ENCODE measurements at regions not wholly inside any gene's neighbourhood (a gene's known extent, or its start where the extent isn't known, plus 50 kb on each side); places are given as distances from the start of the nearest gene placed in this dataset.

DNA sequence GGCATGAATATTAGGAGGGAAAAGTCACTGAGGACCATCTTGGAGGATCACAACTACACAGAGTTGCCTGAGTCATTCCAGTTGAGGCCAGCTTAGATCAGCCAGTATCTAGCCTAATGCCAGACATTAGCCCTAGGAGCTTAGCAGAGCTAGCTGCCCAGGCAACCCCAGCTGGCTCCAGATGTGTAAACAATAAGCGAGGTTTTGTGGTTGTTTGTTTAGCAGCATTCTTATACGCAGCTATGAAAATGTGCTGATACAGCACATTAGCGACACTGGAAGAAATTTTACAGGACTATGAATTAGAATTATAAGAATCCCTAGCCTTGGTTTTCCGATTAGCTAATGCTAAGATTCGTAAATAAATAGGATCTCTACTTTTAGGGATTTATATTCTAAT lies 59.3 kb downstream of the BTBD3 start:
- Histone ChIP-seq H3K9ac (ENCODE audit: low read length) (no peak overlapping the region), H3K4me1 (ENCODE audit: insufficient read depth, low read length) (no peaks in the 10 kb centered on the region), H3K27me3 (ENCODE audit: control insufficient read depth in 1 of 2, insufficient read depth in 2 of 2, low read length in 2 of 2) (no peaks in the 10 kb centered on the region), H3K4me3 (ENCODE audit: low read depth in 1 of 2, low read length in 2 of 2) (no peak overlapping the region), H3K27ac (ENCODE audit: low read depth, low read length) (no peak overlapping the region), H3K9me3 (ENCODE audit: low read length) (no peaks in the 10 kb centered on the region), H3K36me3 (ENCODE audit: insufficient read depth, low read length) (no peaks in the 10 kb centered on the region)

DNA sequence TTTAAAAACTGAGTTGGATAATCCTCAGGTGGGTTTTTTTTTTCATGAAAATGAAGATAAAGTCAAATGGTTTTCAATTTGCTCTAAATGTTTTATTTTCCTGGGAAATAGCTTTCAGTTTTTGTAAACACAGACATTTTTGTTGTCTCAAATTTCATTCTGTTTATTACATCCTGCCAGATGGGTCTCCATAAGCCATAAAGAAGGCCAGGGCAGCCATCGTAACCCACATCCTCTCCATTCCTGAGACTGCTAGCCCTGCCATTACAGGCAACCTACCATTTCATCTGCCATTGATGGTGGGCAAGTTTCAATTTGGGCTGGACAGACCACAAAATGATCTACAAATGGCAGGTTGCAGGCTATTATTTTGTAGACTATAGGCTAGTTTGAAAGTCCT lies 60.8 kb downstream of the BTBD3 start:
- no peaks in the 10 kb centered on the region for H3K9me3 ChIP-seq (ENCODE audit: low read length)
- no peak overlapping the region for H3K9ac ChIP-seq (ENCODE audit: low read length)
- no peak overlapping the region for H3K4me3 ChIP-seq (ENCODE audit: low read depth in 1 of 2, low read length in 2 of 2)
- no peaks in the 10 kb centered on the region for H3K4me1 ChIP-seq (ENCODE audit: insufficient read depth, low read length)
- no peaks in the 10 kb centered on the region for H3K27me3 ChIP-seq (ENCODE audit: control insufficient read depth in 1 of 2, insufficient read depth in 2 of 2, low read length in 2 of 2)
- H3K36me3 ChIP-seq (ENCODE audit: insufficient read depth, low read length), result no peaks in the 10 kb centered on the region
- no peak overlapping the region for H3K27ac ChIP-seq (ENCODE audit: low read depth, low read length)

DNA sequence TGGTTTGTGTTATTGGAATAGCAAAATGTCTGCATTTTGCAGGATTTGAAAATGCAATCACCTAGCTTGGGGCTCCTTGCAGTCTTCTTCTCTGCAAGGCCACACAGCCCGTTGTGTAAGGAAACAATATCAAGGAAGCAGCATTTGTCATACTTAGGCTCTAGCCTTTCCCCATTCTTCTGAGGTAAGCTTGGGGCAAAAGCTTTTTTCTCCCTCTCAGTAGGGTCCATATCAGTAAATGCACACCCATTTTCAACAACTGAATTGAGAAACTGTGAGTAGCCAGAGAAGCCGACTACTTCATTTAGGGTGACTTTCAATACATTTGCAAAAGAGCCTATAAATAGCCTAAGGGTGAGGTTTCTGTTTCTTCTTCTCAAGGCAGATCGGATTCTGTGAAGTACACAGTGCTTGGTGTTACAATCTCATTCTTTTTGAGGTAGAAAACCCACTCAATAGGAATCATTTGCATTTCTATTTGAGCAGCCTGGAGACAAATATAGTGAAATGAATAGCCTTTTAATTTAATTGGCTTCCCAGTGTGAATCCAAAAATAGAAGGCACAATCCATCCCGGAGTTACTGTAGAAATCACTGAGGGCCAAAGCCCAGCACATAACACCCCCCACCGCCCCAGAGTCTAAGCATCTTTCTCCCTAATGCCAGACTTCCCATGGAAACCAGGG lies 61.8 kb downstream of the BTBD3 start:
- Histone ChIP-seq H3K4me1 (ENCODE audit: insufficient read depth, low read length) (no peaks in the 10 kb centered on the region), H3K27me3 (ENCODE audit: control insufficient read depth in 1 of 2, insufficient read depth in 2 of 2, low read length in 2 of 2) (no peaks in the 10 kb centered on the region), H3K9ac (ENCODE audit: low read length) (no peak overlapping the region), H3K4me3 (ENCODE audit: low read depth in 1 of 2, low read length in 2 of 2) (no peak overlapping the region), H3K27ac (ENCODE audit: low read depth, low read length) (no peak overlapping the region), H3K36me3 (ENCODE audit: insufficient read depth, low read length) (no peaks in the 10 kb centered on the region), H3K9me3 (ENCODE audit: low read length) (no peaks in the 10 kb centered on the region)

DNA sequence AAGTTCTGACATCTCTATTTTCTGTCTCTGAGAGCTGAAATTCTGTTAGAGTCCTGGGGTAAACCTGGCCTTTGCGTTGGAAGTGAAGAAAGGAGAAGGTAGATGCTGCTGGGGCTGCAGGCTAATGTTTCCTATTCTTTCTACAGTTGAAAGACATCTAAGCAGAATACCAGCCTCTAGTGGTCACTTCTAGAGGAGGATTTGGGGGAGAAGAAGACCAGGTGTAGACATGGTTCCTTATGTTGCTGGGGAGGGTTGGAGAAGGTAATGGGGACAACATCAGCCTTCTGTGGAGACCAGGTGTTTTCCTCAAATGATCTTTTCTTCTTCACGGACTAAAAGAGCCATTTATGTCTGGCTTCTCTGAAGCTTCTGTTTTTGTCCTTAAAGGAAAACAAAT lies 62.6 kb downstream of the BTBD3 start:
- Histone ChIP-seq H3K27ac (ENCODE audit: low read depth, low read length) (no peak overlapping the region), H3K36me3 (ENCODE audit: insufficient read depth, low read length) (no peaks in the 10 kb centered on the region)

DNA sequence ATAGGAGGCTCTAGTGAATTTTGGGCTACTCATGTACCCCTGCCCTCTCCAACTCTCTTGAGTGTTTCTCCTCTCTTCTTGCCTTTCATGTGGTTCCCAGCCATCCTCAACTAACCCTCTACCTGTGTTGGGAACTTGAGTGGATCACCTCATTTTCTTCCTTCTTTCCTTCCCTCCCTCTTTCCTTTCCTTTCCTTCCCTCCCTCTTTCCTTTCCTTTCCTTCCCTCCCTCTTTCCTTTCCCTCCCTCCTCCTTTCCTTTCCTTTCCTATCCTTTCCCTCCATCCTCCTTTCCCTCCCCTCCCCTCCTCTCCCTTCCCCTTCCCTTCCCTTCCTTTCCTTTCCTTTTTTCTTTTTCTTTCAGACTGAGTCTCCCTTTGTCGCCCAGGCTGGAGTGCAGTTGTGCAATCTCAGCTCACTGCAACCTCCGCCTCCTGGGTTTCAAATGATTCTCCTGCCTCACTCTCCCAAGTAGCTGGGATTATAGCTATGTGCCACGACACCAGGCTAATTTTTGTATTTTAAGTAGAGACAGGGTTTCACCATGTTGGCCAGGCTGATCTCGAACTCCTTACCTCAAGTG lies 63.8 kb downstream of the BTBD3 start:
- H3K9ac ChIP-seq (ENCODE audit: low read length), result no peak overlapping the region
- no peaks in the 10 kb centered on the region for H3K27me3 ChIP-seq (ENCODE audit: control insufficient read depth in 1 of 2, insufficient read depth in 2 of 2, low read length in 2 of 2)
- H3K9me3 ChIP-seq (ENCODE audit: low read length), result no peaks in the 10 kb centered on the region
- H3K36me3 ChIP-seq (ENCODE audit: insufficient read depth, low read length), result no peaks in the 10 kb centered on the region
- H3K27ac ChIP-seq (ENCODE audit: low read depth, low read length), result no peak overlapping the region
- H3K4me1 ChIP-seq (ENCODE audit: insufficient read depth, low read length), result no peaks in the 10 kb centered on the region
- no peak overlapping the region for H3K4me3 ChIP-seq (ENCODE audit: low read depth in 1 of 2, low read length in 2 of 2)

More for the DNA sequence above, 62.6 kb downstream of the BTBD3 start:
- no peaks in the 10 kb centered on the region for H3K27me3 ChIP-seq (ENCODE audit: control insufficient read depth in 1 of 2, insufficient read depth in 2 of 2, low read length in 2 of 2)
- no peak overlapping the region for H3K9ac ChIP-seq (ENCODE audit: low read length)
- H3K9me3 ChIP-seq (ENCODE audit: low read length), result no peaks in the 10 kb centered on the region
- no peak overlapping the region for H3K4me3 ChIP-seq (ENCODE audit: low read depth in 1 of 2, low read length in 2 of 2)
- H3K4me1 ChIP-seq (ENCODE audit: insufficient read depth, low read length), result no peaks in the 10 kb centered on the region

DNA sequence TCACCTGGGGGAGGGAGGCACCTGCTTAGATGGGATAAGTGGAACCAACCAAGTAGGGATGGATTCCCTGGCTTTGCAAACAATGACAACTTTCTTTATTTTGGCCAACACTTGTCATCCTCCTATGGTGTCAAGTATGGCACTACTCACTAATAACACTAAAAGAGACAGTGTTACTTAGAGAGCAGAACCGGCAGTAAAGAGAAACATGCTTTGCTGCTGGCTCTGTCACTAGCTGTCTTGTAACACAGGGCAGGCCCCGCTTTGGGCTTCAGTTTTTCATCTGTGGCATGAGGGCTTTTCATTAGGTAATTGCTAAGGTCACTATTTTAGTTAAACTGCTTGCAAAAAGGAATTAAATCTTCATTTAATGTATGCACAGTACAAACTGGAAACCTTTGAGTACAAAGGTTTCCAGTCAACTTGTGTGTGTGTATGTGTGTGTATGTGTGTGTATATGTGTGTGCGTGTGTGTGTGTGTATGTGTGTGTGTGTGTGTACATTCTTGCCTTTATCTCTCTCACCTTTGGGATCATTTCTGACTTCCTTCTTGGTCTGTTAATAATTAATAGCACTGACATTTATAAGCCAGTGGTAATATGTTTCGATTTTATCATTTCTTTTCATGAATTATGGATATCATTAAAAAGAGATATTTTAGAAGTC lies 64.7 kb downstream of the BTBD3 start:
- Histone ChIP-seq H3K36me3 (ENCODE audit: insufficient read depth, low read length) (no peaks in the 10 kb centered on the region), H3K4me1 (ENCODE audit: insufficient read depth, low read length) (no peaks in the 10 kb centered on the region), H3K4me3 (ENCODE audit: low read depth in 1 of 2, low read length in 2 of 2) (no peak overlapping the region), H3K9ac (ENCODE audit: low read length) (no peak overlapping the region), H3K27ac (ENCODE audit: low read depth, low read length) (no peak overlapping the region), H3K27me3 (ENCODE audit: control insufficient read depth in 1 of 2, insufficient read depth in 2 of 2, low read length in 2 of 2) (no peaks in the 10 kb centered on the region), H3K9me3 (ENCODE audit: low read length) (no peaks in the 10 kb centered on the region)

DNA sequence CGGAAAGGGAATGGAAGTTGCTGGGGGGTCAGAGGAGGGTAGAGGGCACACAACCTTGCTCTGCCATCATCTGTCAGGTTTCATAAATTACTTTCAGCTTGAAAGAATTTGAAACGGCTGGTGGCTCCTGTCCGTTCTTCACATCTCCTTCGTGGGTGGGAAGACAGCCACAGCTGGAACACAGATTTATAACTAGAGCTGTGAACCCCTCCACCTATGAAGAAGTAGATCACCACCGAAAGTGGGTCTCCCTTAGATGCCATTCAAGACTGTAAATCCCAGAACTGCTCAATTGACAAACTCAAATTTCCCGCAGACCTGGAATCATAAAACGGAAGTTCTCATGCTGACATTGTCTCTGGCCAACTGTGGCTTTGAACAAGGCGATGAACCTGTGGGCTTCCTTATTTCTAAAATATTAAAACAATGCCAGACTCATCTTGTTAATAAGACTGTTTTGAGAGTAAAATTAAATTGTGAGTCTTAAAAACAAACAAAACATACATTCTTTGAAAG lies 65.3 kb downstream of the BTBD3 start:
- Histone ChIP-seq H3K4me3 (ENCODE audit: low read depth in 1 of 2, low read length in 2 of 2) (no peak overlapping the region), H3K27me3 (ENCODE audit: control insufficient read depth in 1 of 2, insufficient read depth in 2 of 2, low read length in 2 of 2) (no peaks in the 10 kb centered on the region), H3K9ac (ENCODE audit: low read length) (no peak overlapping the region), H3K36me3 (ENCODE audit: insufficient read depth, low read length) (no peaks in the 10 kb centered on the region), H3K27ac (ENCODE audit: low read depth, low read length) (no peak overlapping the region), H3K9me3 (ENCODE audit: low read length) (no peaks in the 10 kb centered on the region), H3K4me1 (ENCODE audit: insufficient read depth, low read length) (no peaks in the 10 kb centered on the region)

DNA sequence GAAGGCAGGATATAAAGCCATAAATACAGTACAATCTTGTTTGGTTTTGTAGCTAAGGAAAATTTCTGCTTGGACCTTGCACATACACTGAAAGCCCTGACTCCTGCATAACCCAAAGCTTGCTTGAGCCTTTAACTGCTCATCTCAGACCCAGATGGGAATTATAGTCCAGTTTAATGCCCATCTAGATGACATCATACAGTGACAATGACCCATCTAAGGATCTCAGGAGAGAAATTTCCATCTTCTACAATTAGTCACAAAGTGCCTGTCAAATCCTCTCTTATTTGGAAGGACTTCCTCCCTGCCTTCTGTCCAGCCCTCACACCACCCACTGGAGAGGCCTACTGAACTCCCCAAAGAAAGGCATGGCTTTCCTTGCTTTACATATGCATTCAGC lies 69.3 kb downstream of the BTBD3 start:
- Histone ChIP-seq H3K9me3 (ENCODE audit: low read length) (no peaks in the 10 kb centered on the region), H3K36me3 (ENCODE audit: insufficient read depth, low read length) (no peaks in the 10 kb centered on the region), H3K9ac (ENCODE audit: low read length) (no peak overlapping the region), H3K27ac (ENCODE audit: low read depth, low read length) (no peak overlapping the region), H3K4me1 (ENCODE audit: insufficient read depth, low read length) (no peaks in the 10 kb centered on the region), H3K27me3 (ENCODE audit: control insufficient read depth in 1 of 2, insufficient read depth in 2 of 2, low read length in 2 of 2) (no peaks in the 10 kb centered on the region), H3K4me3 (ENCODE audit: low read depth in 1 of 2, low read length in 2 of 2) (no peak overlapping the region)

DNA sequence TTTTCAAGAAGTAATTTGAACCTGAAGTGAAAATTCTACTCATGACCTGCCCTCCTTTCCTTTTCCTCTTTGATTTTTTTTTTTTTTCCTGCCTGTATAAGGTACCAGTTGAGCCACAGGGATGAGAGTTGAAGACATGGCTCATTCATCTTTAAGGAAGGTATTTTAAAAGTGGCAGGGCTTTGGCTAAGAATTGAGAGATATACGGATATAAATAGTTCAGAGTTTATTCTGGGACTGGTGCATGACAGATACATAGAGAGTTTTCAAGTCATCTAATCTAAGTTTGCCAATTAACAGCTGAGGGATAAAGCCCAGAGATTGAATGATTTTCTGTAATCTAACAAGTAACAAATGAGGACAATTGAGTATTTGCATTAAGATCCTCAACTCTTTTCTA lies 69.8 kb downstream of the BTBD3 start:
- no peak overlapping the region for H3K4me3 ChIP-seq (ENCODE audit: low read depth in 1 of 2, low read length in 2 of 2)
- no peak overlapping the region for H3K27ac ChIP-seq (ENCODE audit: low read depth, low read length)
- no peaks in the 10 kb centered on the region for H3K27me3 ChIP-seq (ENCODE audit: control insufficient read depth in 1 of 2, insufficient read depth in 2 of 2, low read length in 2 of 2)
- no peaks in the 10 kb centered on the region for H3K36me3 ChIP-seq (ENCODE audit: insufficient read depth, low read length)
- H3K9me3 ChIP-seq (ENCODE audit: low read length), result no peaks in the 10 kb centered on the region
- no peaks in the 10 kb centered on the region for H3K4me1 ChIP-seq (ENCODE audit: insufficient read depth, low read length)
- H3K9ac ChIP-seq (ENCODE audit: low read length), result no peak overlapping the region

DNA sequence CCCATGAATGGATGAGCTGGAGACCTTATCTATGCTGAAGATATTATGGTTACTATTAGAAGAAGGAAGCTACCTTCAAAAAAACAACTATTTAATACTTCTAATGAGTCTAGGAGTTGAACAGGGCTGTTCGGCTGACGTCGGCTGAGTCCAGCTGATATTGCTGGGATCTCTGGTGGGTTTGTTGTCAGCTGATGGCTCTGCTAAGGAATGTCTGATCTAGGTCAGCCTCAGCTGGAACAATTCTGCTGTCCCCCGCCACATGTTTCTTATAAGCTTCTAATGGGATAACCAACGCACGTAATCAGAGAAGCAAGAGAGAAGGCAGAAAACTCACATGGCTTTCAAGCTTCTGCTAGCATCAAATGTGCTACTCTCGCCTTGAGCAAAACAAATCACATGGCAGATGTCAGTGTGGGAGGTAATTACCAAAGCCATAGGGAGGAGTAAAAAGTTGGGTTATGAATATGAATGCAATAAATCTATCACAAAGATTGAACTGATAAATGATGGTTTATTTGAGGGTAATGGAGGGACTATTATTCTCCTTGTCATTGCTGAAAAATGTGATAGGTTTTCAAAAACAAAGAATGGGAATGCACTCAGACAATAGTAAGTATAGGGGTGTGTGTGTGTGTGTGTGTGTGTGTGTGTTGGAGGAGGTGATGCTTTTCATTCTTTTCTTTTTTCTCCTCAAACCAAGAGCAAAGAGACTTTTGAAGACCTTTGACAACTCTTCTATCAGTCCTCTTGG lies 71.5 kb downstream of the BTBD3 start:
- Histone ChIP-seq H3K36me3 (ENCODE audit: insufficient read depth, low read length) (no peaks in the 10 kb centered on the region), H3K9ac (ENCODE audit: low read length) (no peak overlapping the region), H3K9me3 (ENCODE audit: low read length) (no peaks in the 10 kb centered on the region), H3K27me3 (ENCODE audit: control insufficient read depth in 1 of 2, insufficient read depth in 2 of 2, low read length in 2 of 2) (no peaks in the 10 kb centered on the region), H3K27ac (ENCODE audit: low read depth, low read length) (no peak overlapping the region), H3K4me1 (ENCODE audit: insufficient read depth, low read length) (no peaks in the 10 kb centered on the region), H3K4me3 (ENCODE audit: low read depth in 1 of 2, low read length in 2 of 2) (no peak overlapping the region)

DNA sequence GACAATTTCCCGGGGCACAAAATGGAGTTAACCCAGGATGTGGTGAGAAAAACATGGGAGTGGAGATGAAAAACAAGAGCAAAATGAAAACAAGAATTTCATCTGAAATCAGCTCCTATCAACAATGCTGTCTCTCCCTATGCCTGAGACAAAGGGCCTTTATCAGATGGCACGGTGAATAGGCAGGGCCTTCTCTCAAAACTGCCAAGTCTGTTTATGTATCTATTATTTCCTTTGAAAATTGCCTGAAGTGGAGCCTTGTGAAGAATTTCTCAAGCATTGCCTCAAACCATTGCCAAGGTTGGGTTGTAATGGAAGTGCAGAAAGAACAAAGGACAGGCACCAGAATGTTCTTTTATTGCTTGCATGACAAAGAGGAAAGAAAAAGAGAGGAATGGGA lies 74.7 kb downstream of the BTBD3 start:
- Histone ChIP-seq H3K27ac (ENCODE audit: low read depth, low read length) (no peak overlapping the region), H3K27me3 (ENCODE audit: control insufficient read depth in 1 of 2, insufficient read depth in 2 of 2, low read length in 2 of 2) (no peaks in the 10 kb centered on the region), H3K36me3 (ENCODE audit: insufficient read depth, low read length) (no peaks in the 10 kb centered on the region), H3K4me1 (ENCODE audit: insufficient read depth, low read length) (no peaks in the 10 kb centered on the region), H3K9me3 (ENCODE audit: low read length) (no peaks in the 10 kb centered on the region), H3K9ac (ENCODE audit: low read length) (no peak overlapping the region), H3K4me3 (ENCODE audit: low read depth in 1 of 2, low read length in 2 of 2) (no peak overlapping the region)

Measured in muscle layer of colon (tissue), 2 donors.